Hematopoietic multipotent progenitor cell treated with erythropoietin and hydrocortisone succinate and interleukin-3 and kit ligand, for 17 days (in vitro differentiated cells): ENCODE measurements at regions not wholly inside any gene's neighbourhood (a gene's known extent, or its start where the extent isn't known, plus 50 kb on each side); places are given as distances from the start of the nearest gene placed in this dataset.
"Not testable (repeated sequence)": the region's sequence is repeated elsewhere in the genome, so short reads cannot be mapped to it uniquely, and the experiment has no call there.

Experiments used
- DNase-seq: peaks from one replicate; pipeline ENCODE4 v3.0.0-alpha.2; 2015; ENCODE audit warnings: low spot score

GRCh38 chr3:177852001-177852807 is 654.9 kb upstream of the TBL1XR1 start:
- no peak for DNase-seq

DNA sequence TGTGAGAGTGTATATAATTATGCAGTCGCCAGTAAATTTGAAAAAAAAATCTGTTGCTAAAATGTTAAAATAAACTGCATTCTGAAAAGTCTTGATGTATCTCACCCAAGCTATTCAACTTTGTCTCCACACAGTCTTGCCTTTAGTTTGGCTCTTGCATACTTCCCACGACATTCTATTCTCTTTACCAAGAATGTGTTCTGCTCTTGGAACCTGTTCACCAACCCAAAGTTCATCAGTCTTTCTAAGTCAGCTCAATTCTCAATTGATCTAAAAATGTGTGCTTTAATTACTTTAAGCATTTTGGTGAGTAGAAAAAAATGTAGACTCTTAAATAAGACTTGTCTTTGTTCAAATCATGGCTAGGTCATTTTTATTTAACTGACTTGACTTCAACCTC is 657.7 kb upstream of the TBL1XR1 start:
- no peak for DNase-seq

DNA sequence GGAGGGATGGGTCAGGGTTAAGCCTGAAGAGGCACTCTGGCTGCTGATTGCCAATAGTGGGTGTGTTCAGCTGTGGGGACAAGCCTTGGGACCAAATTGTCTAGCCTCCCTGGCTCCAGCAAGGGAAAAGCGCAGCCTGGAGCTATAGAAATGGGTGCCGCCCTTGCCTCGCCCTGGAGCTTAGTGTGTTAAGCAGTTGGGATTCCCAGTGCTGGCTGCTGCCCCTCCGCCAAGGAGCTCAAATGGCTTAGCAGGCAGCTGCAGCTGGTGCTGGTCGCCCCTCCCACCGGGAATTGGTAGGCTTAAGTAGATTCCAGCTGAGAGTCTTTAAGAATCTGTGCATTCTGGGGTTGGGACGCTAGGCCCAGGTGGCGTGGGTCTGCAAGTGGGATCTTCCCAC is 662.9 kb upstream of the TBL1XR1 start:
- no peak for DNase-seq

DNA sequence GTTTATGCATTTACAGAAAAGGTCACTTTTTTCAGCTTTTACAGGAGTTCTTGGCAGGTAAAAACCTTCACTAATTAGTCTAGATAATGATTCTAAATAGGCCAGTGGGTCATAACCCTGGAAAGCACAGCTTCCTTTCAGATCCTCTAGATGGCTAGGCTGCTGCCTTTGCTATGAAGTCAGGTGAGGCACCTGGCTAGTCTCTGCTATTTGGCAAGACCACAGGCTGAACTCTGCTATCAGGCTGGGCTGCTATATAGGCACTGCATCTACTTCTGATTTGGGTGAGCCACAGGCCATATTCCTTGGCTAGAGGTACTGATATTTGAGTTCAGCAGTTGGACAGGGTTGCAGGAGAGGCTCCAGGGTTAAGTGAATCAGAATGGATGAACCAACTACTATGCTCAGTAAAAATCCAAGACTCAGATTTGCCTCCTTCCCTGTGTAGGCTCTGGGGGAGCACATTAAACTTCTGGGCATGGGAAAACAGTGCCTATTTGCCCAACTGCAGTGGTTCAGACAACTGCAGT is 665.7 kb upstream of the TBL1XR1 start:
- no peak for DNase-seq

GRCh38 chr3:177871267-177871666 is 665.0 kb upstream of the KCNMB2 start:
- not testable (repeated sequence) for DNase-seq

GRCh38 chr3:177878192-177878591 is 658.0 kb upstream of the KCNMB2 start:
- no peak for DNase-seq

DNA sequence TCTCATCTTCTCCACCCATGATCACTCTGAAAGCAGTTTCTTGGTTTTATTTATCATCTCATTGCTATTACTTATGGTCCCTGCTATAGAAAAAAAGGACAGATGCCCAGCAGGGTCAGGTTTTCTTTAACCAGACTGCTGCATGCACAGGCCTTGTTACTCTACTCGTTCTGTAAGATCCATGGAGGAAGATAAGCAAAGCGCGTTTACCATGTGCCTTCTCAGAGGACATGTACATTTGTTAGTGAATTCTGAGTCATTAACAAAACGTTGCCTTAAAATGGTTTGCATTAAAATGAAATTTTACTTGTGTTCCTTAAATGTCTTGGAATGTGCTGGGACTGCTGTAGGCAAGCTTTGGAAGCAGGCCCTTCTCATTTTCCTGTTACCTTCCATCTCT is 657.3 kb upstream of the KCNMB2 start:
- no peak for DNase-seq

GRCh38 chr3:177881351-177881750 is 654.9 kb upstream of the KCNMB2 start:
- no peak for DNase-seq

DNA sequence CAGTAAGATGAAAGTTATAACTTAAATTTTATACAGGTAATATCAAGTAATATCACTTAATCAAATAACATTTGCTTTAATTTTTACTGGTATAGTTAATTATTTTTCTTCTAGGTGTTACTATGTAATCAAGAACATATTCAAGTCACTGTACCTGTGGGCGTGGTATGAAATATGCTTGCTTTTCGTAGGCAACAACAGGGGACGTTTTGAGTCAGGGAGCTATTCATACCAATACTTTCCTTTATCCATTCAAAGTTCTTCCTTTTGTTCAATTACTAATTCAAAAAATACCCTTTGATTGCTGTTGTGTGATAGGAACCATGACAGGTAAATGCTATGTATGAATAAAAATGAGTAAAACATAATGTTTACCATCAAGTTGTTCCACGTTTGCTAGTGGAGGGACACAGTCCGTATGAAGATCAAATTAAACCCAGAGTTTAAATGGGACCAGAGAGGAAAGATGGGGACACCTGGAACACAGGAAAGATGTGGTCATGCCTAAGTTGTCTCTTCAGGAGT is 654.0 kb upstream of the KCNMB2 start:
- no peak for DNase-seq

DNA sequence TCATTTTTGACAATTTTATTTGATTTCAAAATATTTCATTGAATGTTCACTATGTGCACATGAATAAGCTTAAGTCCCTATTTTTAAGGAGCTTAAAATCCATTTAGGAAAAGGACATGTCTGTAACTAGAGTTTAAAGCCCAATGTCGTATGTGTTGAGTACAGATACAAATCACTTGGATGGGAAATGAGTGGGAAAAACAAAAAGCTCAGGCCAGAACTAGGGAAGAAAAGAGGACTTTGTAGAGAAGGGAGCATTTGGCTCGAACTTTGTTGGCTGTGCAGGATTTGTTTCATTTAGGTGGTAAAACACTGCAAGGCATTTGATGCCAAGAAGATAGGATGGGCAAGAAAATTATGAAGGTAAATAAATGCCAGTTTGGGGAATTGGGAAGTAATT is 653.1 kb upstream of the KCNMB2 start:
- DNase-seq, result no peak

- no peak for DNase-seq
Measured at GRCh38 chr3:177883957-177884356, 652.3 kb upstream of the KCNMB2 start.

GRCh38 chr3:177885063-177885462 is 651.2 kb upstream of the KCNMB2 start:
- no peak for DNase-seq

GRCh38 chr3:177886501-177886900 is 649.7 kb upstream of the KCNMB2 start:
- DNase-seq, result no peak

- DNase-seq, result no peak
Measured at GRCh38 chr3:177887475-177887874, 648.8 kb upstream of the KCNMB2 start.

DNA sequence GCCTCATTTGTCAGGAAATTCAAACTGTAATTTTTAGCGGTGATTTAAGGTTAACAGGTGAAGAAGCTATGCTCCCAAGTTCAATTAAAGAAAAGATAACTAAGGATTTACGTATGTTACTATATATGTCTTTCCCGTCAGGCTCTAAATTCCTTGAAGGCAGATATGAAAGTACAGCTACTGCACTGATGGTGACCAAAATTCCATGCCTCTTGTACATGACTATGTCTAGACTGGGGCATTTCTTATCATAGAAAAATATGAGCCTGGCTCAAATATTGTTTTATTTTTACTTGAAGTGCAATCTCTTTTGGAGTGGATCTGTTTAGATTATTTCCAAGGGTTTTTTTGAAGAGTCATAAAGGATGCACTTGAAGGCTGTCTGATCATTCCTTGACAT is 647.1 kb upstream of the KCNMB2 start:
- DNase-seq, result no peak

DNA sequence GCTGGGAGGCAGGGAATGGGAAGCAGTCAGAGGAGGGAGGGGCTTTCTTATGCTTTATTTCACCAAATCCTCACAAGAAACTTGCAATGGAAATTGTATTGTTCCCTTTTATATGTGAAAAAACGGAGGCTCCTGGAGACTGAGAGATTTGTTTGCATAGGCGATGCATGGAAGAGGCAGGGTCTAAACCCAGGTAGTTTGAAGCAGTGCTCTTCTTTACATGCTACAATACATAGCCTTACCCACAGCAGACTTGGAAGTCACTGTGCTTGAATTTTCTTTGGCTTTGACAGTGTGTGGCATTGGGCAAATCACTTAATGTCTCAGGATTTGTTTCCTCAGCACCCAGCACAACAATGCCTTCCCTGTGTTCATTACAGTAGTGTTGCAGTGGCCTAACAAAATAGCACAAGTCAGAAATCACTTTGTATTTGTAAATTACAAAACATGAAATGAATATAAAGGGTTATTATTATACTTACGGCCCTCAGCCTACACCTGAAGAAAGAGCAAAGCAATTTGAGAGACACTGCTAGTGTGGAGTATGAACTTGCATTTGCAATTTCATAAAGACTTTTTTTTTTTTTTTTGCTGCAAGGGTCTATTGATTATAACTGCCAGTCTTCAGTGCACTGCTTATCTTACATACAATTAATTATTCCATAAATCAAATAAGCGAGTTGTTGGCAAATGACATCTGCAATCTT is 646.4 kb upstream of the KCNMB2 start:
- no peak for DNase-seq

DNA sequence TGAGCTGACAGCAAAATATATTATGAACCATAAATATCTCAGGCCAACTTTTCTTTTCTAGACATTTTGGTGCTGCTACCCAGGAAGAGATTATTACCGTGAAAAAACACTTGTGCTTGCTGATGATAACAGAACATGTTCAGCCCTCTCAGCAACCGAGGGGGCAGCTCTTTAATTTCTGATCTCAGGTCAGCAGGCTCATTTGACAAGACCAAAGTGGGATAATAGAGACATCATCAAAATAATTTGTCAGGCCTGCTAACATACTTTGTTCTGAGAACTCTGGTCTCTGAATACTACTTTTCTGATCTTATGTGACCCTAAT is 645.9 kb upstream of the KCNMB2 start:
- no peak for DNase-seq

GRCh38 chr3:177891569-177891968 is 644.7 kb upstream of the KCNMB2 start:
- not testable (repeated sequence) for DNase-seq

DNA sequence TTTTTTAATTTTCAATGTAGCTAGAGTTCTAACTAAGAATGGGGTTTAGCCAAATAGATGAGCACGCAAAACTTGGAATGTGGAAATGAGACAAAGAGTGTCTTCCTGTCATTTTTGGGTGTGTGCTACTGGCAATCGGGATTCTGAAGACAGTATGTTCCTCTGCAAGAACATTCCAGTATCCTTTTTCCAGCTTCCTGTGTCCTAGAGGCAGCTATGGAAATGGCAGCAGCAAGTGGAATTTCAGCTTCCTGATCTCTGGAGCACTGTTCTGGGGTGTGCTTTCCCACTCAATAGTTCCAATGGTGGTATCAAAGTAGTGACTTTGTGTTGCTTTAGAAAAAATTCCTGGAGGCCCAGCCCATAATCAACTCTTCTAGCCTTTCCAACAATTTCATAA is 642.9 kb upstream of the KCNMB2 start:
- no peak for DNase-seq

DNA sequence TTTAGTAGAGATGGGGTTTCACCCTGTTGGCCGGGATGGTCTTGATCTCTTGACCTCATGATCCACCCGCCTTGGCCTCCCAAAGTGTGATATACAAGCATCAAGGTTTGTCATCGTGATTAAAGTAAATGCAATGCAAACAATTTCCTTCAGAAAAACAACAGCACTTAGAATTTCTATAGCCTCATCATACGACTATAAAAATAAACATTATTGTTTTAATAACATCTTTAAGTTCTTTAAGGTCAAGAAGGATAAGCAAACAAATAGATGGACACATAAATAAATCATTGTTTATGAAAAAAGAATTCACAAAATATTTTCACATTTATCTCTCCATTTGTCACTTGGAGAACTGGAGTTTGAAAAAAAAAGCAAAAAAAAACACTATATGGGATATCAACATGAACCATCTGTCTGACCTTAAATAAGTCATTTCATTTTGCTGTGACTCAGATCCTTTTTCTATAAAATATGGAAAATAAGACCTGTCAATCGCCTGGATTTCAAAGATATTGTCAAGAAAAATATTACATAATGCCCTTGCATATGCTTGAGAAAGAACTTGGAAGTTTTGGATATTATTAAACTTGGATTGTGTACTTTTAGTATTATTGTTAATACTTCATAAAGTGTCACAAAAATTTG is 642.0 kb upstream of the KCNMB2 start:
- no peak for DNase-seq

DNA sequence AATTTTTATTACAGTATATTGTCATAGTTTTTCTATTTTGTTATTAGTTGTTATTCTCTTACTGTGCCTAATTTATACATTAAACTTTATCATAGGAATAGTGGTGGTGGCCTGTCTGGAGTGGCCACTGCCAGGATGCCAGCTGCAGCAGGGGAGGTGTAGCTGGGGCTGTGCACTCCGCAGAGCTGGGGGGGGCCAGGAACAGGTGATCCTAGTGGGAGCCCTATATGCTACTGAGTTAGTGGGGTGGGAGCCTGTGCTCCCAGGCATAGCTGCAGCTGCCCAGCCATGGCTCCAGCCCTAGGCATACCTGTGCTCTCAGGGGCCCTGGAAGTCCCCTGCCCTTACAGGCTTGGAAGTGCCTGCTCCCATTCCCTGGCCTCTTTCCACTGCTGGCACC is 638.1 kb upstream of the KCNMB2 start:
- no peak for DNase-seq

DNA sequence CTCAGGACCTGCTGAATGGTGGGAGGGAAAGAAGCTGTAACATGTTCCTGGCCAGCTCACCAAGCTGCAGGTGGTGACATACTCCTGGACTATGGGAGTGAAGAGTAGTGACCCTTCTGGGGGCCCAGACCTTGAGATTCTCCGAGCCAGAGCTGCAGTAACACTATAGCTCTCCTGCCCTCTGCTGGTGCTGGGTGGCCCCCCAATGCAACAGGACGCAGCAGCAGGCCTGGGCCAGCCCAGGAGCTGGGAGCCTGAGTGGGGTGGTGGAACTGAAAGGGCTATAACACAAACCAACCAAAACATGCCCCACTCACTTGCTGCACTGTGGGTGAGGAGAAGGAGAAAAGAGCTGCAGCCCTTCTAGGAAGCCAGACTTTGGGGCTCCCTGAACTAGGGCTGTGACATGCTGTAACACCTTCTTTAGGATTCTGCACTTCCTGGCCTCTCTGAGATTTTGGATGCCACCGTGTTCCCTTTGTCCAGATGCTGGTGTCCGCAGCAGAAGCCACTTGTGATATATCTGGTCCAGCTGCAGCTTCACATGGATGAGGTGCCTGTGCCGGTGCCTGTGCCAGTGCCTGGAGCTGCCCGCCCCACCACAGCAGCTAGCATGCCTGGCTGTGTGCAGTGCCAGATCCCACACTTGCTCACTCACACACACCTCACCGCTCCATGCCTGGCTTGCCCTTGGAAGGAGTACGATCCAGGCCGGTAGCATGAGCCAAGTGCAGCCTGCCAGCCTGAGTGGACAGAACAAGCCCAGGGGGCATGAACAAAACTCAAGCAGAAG is 636.8 kb upstream of the KCNMB2 start:
- no peak for DNase-seq
